ENCODE measurements at regions not wholly inside any gene's neighbourhood (a gene's known extent, or its start where the extent isn't known, plus 50 kb on each side); places are given as distances from the start of the nearest gene placed in this dataset.
"Not testable (repeated sequence)": the region's sequence is repeated elsewhere in the genome, so short reads cannot be mapped to it uniquely, and the experiment has no call there.

GRCh38 chr5:30499402-30499801 lies 694.1 kb upstream of the CDH6 start:
- TF ChIP-seq ARNTL (CRISPR knock-in tag; IDR thresholded peaks at IDR 0.05; ENCODE audit: borderline replicate concordance, low read depth) (no peak), POU6F1 (CRISPR knock-in tag; IDR thresholded peaks at IDR 0.05; ENCODE audit: borderline replicate concordance, low read depth) (no peak), RARB (CRISPR knock-in tag; IDR thresholded peaks at IDR 0.05) (no peak), BACH2 (CRISPR knock-in tag; IDR thresholded peaks at IDR 0.05; ENCODE audit: borderline replicate concordance) (no peak), PATZ1 (CRISPR knock-in tag; IDR thresholded peaks at IDR 0.05; ENCODE audit: borderline replicate concordance) (no peak), CREB5 (CRISPR knock-in tag; IDR thresholded peaks at IDR 0.05; ENCODE audit: low read depth) (no peak), ZFP3 (CRISPR knock-in tag; IDR thresholded peaks at IDR 0.05) (no peak), ZFP30 (CRISPR knock-in tag; IDR thresholded peaks at IDR 0.05) (no peak), ZNF565 (CRISPR knock-in tag; conservative IDR thresholded peaks at IDR 0.05; ENCODE audit: low read depth) (no peak), OSR1 (CRISPR knock-in tag; IDR thresholded peaks at IDR 0.05) (no peak), TSHZ2 (CRISPR knock-in tag; IDR thresholded peaks at IDR 0.05) (no peak), ZC3H10 (CRISPR knock-in tag; IDR thresholded peaks at IDR 0.05) (no peak), ZNF70 (CRISPR knock-in tag; IDR thresholded peaks at IDR 0.05) (no peak), SNAI2 (CRISPR knock-in tag; IDR thresholded peaks at IDR 0.05) (no peak), PPARA (CRISPR knock-in tag; IDR thresholded peaks at IDR 0.05; ENCODE audit: borderline replicate concordance) (no peak), CSDC2 (CRISPR knock-in tag; IDR thresholded peaks at IDR 0.05) (no peak), GLIS3 (CRISPR knock-in tag; IDR thresholded peaks at IDR 0.05) (no peak)
- ATAC-seq = no peak

- no peak for ATAC-seq
- TF ChIP-seq POU6F1 (CRISPR knock-in tag; IDR thresholded peaks at IDR 0.05; ENCODE audit: borderline replicate concordance, low read depth) (no peak), SNAI2 (CRISPR knock-in tag; IDR thresholded peaks at IDR 0.05) (no peak), GLIS3 (CRISPR knock-in tag; IDR thresholded peaks at IDR 0.05) (no peak), ZNF565 (CRISPR knock-in tag; conservative IDR thresholded peaks at IDR 0.05; ENCODE audit: low read depth) (no peak), ZFP30 (CRISPR knock-in tag; IDR thresholded peaks at IDR 0.05) (no peak), ARNTL (CRISPR knock-in tag; IDR thresholded peaks at IDR 0.05; ENCODE audit: borderline replicate concordance, low read depth) (no peak), ISL1 (CRISPR knock-in tag; IDR thresholded peaks at IDR 0.05) (no peak), PPARA (CRISPR knock-in tag; IDR thresholded peaks at IDR 0.05; ENCODE audit: borderline replicate concordance) (no peak), CSRNP3 (CRISPR knock-in tag; IDR thresholded peaks at IDR 0.05) (no peak), ZFP3 (CRISPR knock-in tag; IDR thresholded peaks at IDR 0.05) (no peak)
These were observed 694.5 kb upstream of the CDH6 start for GRCh38 chr5:30498972-30499371.

GRCh38 chr5:30498509-30498908 lies 695.0 kb upstream of the CDH6 start:
- ATAC-seq = not testable (repeated sequence)

GRCh38 chr5:30494113-30494512 lies 699.4 kb upstream of the CDH6 start:
- ATAC-seq = not testable (repeated sequence)

Measured in SK-N-SH treated with all-trans-retinoic acid at 6 μM for 48 hours (cell line).